Dendritic cell treated with granulocyte-macrophage colony-stimulating factor and Interleukin-4, amounts not matched to agents 40 ng/mL and 50 ng/mL, for 4 days (primary cell): ENCODE measurements at regions not wholly inside any gene's neighbourhood (a gene's known extent, or its start where the extent isn't known, plus 50 kb on each side); places are given as distances from the start of the nearest gene placed in this dataset.

Experiments
- H3K27ac Mint-ChIP-seq: one replicate; pipeline ENCODE4 v1.8.0; 2022; ENCODE audit warnings: mild to moderate bottlenecking, mixed read lengths
- H3K27me3 Mint-ChIP-seq: one replicate; pipeline ENCODE4 v1.8.0; 2022; ENCODE audit warnings: mild to moderate bottlenecking, mixed read lengths
- H3K36me3 Mint-ChIP-seq: one replicate; pipeline ENCODE4 v1.8.0; 2022; ENCODE audit warnings: low read depth, mixed read lengths
- H3K4me1 Mint-ChIP-seq: one replicate; pipeline ENCODE4 v1.8.0; 2022; ENCODE audit warnings: low read depth, mixed read lengths
- H3K4me3 Mint-ChIP-seq: one replicate; pipeline ENCODE4 v1.8.0; 2022; ENCODE audit warnings: mild to moderate bottlenecking, moderate library complexity, mixed read lengths
- H3K9me3 Mint-ChIP-seq: one replicate; pipeline ENCODE4 v1.8.0; 2022; ENCODE audit warnings: mixed read lengths
- intact Hi-C: fragments of 100-400 bp; cut with micrococcal nuclease; formaldehyde crosslinking; loops from one replicate; pipeline ENCODE4 v1.15.0; 2022

DNA sequence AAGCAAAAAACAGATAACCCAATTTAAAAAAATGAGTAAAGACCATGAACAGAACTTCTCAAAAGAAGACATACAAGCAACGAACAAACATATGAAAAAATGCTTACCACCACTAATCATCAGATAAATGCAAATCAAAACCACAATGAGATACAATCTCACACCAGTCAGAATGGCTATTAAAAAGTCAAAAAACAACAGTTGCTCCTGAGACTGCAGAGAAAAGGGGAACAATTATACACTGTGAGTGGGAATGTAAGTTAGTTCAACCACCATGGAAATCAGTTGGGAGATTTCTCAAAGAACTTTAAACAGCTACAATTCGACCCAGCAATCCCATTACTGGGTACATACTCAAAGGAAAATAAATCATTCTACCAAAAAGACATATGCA lies 131.6 kb downstream of the PTGER3 start:
- no peaks in the 10 kb centered on the region for H3K4me1 Mint-ChIP-seq
- H3K4me3 Mint-ChIP-seq: no peak overlapping the region
- H3K9me3 Mint-ChIP-seq: no peaks in the 10 kb centered on the region
- intact Hi-C loops: no loop called here
- no peaks in the 10 kb centered on the region for H3K27me3 Mint-ChIP-seq
- no peak overlapping the region for H3K27ac Mint-ChIP-seq
- H3K36me3 Mint-ChIP-seq: no peaks in the 10 kb centered on the region

DNA sequence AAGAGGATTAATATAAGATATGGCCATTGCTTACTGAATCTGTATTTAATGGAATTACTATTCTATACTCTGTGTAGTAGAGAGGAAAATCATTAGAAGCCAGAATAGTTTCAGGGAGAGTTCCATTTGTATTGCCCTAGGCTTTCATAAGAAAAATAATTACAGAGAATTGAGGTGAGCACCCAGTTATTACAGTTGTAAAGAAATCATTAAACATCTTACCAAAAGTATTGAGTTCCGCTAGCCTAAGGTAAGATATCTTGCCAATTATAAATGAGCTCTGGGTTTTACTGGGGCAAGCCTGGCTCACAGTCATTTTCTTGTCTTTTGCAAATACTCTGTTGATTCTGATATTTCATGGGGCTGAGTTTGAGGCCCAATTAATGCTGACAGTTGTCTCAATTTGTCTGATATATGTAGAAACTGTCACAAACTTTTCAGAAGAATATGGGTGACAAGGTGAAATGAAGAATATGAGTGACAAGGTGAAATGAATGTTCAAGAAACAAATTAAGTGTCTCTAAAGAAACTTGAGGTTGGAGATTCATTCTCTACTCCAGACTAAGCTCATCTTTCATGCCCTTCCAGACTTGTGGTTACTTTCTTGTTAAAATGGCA lies 127.8 kb downstream of the PTGER3 start:
- intact Hi-C loops: no loop called here
- Mint-ChIP-seq H3K4me1 (no peaks in the 10 kb centered on the region), H3K4me3 (no peak overlapping the region), H3K27me3 (no peaks in the 10 kb centered on the region), H3K36me3 (no peaks in the 10 kb centered on the region), H3K9me3 (peaks cover 16% of the 10 kb centered on the region), H3K27ac (no peak overlapping the region)
